Neural cell (in vitro differentiated cells): ENCODE measurements at regions not wholly inside any gene's neighbourhood (a gene's known extent, or its start where the extent isn't known, plus 50 kb on each side); places are given as distances from the start of the nearest gene placed in this dataset.

ENCODE experiments used
- CTCF ChIP-seq: fragments of 450-650 bp; IDR thresholded peaks from 2 replicates; pipeline ENCODE4 v1.5.1; 2014; ENCODE audit warnings: antibody characterized with exemption, mild to moderate bottlenecking, moderate library complexity; ENCODE audit not compliant: poor library complexity, severe bottlenecking
- EP300 ChIP-seq: fragments of 450-650 bp; conservative IDR thresholded peaks from 2 replicates; pipeline ENCODE4 v1.6.1; 2014; ENCODE audit warnings: antibody characterized with exemption, mild to moderate bottlenecking, moderate library complexity; ENCODE audit not compliant: poor library complexity, severe bottlenecking
- EZH2 ChIP-seq: fragments of 200-600, 300-800 bp; shearing (Covaris generic), sonication (generic); IDR thresholded peaks from 2 replicates; pipeline ENCODE4 v1.6.1; 2014; ENCODE audit warnings: antibody characterized with exemption, low read length, borderline replicate concordance, mild to moderate bottlenecking; ENCODE audit not compliant: insufficient read depth, poor library complexity, severe bottlenecking
- MXI1 ChIP-seq: fragments of 450-650 bp; conservative IDR thresholded peaks from 2 replicates; pipeline ENCODE4 v1.6.1; 2014; ENCODE audit warnings: antibody characterized with exemption, mild to moderate bottlenecking; ENCODE audit not compliant: poor library complexity, severe bottlenecking
- POLR2AphosphoS5 ChIP-seq: IDR thresholded peaks from 2 replicates; pipeline ENCODE4 v1.6.1; 2012
- RAD21 ChIP-seq: fragments of 450-650 bp; conservative IDR thresholded peaks from 2 replicates; pipeline ENCODE4 v1.6.1; 2014; ENCODE audit warnings: antibody characterized with exemption, mild to moderate bottlenecking, moderate library complexity
- SMC3 ChIP-seq: fragments of 450-650 bp; conservative IDR thresholded peaks from 2 replicates; pipeline ENCODE4 v1.6.1; 2014; ENCODE audit warnings: antibody characterized with exemption, mild to moderate bottlenecking, moderate library complexity; ENCODE audit not compliant: poor library complexity
- TAF1 ChIP-seq: IDR thresholded peaks from 2 replicates; pipeline ENCODE4 v1.6.1; 2012; ENCODE audit warnings: low read depth

- TF ChIP-seq CTCF, result no peak
- no peak for TF ChIP-seq MXI1
- no peak for TF ChIP-seq EZH2
- no peak for TF ChIP-seq POLR2AphosphoS5
- no peak for TF ChIP-seq TAF1
- TF ChIP-seq SMC3, result no peak
- TF ChIP-seq RAD21, result no peak
- no peak for TF ChIP-seq EP300
Measured at GRCh38 chr2:14557111-14557510, 75.4 kb upstream of the LRATD1 start.
